ENCODE measurements at regions not wholly inside any gene's neighbourhood (a gene's known extent, or its start where the extent isn't known, plus 50 kb on each side); places are given as distances from the start of the nearest gene placed in this dataset.
"Not testable (repeated sequence)": the region's sequence is repeated elsewhere in the genome, so short reads cannot be mapped to it uniquely, and the experiment has no call there.

DNA sequence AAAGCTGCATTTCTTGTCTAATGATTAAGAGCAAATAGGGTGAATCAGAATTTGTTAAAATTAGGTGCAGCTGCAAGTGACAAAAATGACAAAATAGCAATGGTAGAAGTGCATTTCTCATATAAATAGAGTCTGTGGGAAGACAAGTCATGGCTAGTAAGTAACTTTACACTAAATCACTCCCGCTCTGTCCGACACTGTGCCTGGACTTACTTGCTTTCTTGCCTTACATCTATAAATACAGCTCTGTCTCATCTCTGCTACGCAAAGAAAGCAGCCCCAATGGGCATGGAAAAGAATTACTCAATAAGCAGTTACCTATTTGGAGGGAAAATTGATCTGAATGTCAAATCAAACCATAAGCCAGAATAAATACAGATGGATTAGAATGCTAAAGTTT lies 245.4 kb upstream of the KRR1 start:
- DNase-seq (ENCODE audit: missing footprints) (no peak), ATAC-seq (no peak)
- intact Hi-C loops (cut with DNase I): no loop called here

DNA sequence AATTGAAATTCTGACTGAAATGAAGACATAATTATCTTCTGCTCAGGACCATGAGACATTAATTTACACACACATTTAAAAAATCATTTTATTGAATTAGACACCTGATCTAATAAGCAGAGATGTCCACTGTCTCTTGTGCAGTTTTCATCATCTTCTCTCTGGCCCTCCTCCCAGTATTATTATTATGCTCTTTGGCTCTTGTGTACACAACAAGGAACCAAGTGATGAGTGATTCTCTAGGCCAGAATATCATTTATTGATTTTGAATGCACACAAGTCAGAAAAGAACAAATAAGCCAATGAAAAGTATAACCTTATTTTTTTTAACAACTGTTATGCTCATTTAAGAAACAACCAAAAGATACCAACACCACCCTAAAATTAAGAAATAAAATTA lies 244.7 kb upstream of the KRR1 start:
- DNase-seq (ENCODE audit: missing footprints) (no peak), ATAC-seq (no peak)
- intact Hi-C loops (cut with DNase I): no loop called here

DNA sequence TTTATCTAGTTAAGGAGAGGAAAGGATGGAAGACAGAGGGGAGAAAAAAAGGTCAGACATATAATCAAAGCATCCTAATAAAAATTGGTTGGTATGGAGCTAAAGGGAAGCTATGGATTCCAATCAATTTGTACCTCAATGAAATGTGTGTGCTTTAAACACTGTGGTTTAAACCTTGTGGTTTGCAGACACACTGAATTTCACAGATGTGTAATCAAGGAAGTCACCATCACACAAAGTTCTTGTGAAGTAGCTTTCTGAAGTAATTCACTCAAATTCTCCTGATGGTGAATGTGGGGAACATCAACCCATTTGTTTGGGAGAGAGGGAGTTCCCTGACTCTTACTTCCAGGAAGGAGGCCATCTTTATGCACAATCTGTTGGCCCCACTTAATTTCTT lies 243.3 kb upstream of the KRR1 start:
- intact Hi-C loops (cut with DNase I): no loop called here
- DNase-seq (ENCODE audit: missing footprints) (no peak), ATAC-seq (no peak)

DNA sequence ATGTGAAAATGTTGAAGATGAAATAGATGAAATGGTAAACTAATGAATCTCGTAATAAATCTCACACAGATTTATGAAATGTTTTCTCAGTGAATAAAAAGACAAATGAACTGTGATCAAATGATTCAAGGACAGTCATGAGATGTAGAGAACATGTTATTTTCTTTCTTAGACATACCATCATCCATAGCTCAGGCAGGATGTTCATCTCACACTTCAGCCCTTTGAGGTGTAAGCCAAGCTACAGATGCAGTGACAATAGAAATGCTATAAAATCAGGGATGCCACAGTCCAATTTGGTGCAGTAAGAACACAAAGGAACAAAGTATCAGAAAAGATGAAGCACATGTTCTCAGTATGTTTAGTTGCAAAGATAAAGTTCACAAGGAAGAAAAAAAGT lies 242.7 kb upstream of the KRR1 start:
- DNase-seq (ENCODE audit: missing footprints) (no peak), ATAC-seq (no peak)
- intact Hi-C loops (cut with DNase I): no loop called here

DNA sequence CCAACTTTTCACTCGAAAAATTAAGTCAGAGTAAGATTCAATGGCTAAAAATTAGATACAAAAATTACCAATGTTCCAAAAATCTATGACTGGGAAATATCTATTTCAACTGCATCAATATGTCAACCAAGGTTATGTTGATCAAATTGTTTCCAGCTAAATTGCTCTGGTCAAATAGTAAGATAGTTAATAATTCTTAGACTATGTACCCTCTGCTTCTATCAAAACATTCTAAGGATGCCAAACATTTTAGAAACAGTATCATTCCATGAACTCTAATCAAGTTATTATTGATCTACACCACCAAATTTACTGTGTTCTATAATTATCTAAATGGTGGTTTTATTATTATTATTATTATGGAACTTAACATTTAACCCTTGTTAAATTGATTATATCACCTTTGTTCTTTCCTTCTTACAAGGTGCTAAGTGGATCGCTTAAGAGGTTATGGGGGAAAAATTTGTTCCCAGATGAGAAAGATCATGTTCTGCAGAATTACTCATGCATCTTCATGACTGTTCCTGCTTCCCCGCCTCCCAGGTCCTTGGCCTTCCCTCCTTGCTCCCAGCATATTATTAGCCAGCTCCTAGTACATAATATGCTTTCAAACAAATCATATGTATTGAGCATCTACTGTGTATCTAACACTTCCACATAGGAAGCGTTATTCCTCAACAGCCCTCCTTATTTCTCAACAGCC lies 240.5 kb upstream of the KRR1 start:
- ATAC-seq (no peak), DNase-seq (ENCODE audit: missing footprints) (no peak)
- intact Hi-C loops (cut with DNase I): no loop called here

DNA sequence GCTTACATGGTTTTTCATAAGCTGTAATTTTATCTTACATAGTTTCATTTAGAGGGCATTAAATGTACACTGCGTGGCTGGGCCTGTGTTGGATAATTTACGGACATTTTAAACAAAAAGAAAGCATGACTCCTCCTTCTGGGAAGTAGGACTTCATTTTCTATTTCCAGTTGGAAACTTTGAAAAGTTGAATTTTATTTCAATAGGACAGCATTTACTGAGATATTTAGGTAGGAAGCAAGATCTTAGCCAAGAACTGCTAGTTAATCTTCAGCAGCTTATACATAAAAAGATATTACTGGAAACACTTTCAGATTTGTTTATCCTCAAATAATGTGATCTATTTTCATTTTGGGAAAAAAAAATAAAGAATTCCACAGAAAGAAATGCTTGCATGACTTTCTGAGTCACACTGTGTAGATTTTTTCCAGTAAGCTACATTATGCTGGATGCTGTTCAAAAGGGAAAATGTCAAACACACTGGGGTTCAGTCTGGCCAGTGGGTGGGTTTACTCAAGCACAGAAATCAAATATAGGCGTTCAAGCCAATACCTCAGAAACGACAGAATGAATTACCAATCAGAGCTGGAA lies 239.4 kb upstream of the KRR1 start:
- ATAC-seq (no peak), DNase-seq (ENCODE audit: missing footprints) (no peak)
- intact Hi-C loops (cut with DNase I): no loop called here

DNA sequence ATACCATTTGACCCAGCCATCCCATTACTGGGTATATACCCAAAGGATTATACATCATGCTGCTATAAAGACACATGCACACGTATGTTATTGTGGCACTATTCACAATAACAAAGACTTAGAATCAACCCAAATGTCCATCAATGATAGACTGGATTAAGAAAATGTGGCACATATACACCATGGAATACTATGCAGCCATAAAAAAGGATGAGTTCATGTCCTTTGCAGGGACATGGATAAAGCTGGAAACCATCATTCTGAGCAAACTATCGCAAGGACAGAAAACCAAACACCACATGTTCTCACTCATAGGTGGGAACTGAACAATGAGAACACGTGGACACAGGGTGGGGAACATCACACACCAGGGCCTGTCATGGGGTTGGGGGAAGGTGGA lies 237.6 kb upstream of the KRR1 start:
- intact Hi-C loops (cut with DNase I); ATAC-seq; DNase-seq (ENCODE audit: missing footprints): not testable (repeated sequence)

DNA sequence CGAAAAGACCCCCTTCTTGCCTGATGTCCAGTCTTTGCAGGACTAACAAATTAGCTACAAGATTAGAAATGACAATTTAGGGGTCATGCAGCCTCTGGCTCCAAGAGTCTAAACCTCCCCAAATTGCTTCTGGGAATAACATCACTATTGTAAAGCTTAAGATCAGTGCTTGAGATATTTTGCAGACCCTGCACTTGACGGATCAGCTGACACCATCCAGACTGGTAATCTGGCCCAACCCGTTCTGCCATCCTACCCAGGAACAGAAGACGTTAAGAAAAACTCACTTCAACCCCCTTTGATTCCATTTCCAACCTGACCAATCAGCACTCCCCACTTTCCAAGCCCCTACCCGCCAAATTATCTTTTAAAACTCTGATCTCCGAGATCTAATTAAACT lies 236.7 kb upstream of the KRR1 start:
- intact Hi-C loops (cut with DNase I): no loop called here
- DNase-seq (ENCODE audit: missing footprints): no peak
- ATAC-seq: no peak

DNA sequence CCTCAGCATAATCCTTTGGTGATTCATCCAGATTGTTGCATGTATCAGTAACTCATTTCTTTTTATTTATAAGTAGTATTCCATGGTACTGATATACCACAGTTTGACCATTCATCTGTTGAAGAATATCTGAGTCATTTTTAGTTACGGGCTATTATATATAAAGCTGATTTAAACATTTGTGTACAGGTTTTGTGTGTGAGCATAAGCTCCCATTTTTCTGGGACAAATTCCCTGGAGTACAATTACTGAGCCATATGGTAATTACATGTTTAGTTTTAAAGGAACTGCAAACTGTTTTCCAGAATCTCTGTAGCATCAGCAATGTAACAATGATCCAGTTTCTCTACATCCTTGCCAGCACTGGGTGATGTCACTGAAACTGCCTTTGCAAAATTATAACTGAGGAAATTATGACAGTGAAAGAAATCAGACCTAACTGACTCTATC lies 236.2 kb upstream of the KRR1 start:
- DNase-seq (ENCODE audit: missing footprints) (no peak), ATAC-seq (no peak)
- intact Hi-C loops (cut with DNase I): no loop called here

DNA sequence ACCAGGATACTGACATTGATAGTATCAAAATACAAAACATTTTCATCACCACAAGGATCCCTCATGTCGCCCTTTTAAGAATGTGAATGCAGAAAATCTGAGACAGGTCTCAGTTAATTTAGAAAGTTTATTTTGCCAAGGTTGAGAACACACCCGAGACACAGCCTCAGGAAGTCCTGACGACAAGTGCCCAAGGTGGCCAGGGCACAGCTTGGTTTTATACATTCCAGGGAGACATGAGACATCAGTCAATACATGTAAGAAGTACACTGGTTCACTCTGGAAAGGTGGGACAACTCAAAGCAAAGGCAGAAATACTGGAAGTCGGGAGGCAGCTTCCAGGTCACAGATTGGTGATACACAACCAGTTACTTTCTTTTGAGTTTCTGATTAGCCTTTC lies 235.2 kb upstream of the KRR1 start:
- intact Hi-C loops (cut with DNase I): no loop called here
- DNase-seq (ENCODE audit: missing footprints): no peak
- no peak for ATAC-seq

DNA sequence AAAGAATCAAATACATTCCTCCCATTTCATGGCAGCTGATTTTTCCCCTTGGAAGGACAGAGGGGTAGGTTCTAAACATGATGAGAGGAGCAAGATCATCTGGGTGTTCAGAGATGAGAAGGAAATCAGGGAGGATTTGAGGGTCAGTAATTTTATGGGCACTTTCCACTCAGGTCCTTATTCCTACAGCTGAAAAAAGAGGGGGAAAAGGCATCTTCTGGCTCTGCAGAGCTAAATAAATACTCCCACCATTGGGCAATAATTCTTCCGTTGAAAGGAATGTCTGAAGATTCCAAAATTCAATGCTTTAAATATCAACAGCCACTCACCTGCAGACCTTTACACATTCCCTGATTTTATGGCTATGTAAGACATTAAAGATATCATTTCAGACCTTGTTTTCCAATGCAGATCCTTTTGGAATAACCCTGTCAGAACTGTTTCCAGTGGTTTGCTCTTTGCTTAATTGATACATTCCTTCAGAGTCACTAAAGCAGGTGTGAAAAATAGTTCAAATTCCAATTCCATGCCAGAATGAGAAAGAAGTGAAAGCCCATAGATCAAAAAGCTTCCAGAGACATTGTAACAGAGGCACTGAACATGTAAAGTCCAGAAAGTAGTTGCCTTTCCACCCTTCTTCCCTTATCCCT lies 233.3 kb upstream of the KRR1 start:
- intact Hi-C loops (cut with DNase I): no loop called here
- no peak for DNase-seq (ENCODE audit: missing footprints)
- ATAC-seq: no peak

DNA sequence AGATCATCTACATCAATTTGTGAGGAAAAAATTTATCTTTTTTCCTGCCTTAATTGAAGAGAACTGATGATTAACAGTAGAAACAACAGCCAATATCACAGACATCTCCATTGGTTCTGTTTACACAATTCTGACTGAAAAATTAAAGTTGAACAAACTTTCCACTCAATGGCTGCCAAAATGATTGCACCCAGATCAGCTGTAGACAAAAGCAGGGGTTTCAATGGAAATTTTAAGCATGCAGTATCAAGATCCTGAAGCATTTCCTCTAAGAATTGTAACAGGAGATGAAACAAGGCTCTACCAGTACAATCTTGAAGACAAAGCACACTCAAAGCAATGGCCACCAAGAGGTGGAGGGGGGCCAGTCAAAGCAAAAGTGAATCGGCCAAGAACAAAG lies 231.6 kb upstream of the KRR1 start:
- intact Hi-C loops (cut with DNase I): no loop called here

DNA sequence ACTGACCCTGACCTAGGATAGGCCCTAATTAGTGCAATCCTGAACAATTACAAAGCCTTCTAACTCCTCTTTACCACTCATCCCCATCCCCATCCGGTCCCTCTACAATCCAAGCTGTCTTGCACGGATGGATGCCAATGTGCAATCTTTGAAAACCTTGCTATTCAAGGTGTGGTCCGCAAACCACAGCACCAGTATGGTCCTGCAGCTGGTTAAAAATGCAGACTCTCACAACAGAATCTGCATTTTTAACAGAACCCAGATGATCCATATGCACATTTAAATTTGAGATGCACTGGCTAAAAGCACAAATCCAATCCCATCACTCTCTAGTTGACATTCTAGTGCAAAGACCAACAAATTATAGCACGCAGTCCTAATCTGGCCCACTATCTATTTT lies 230.6 kb upstream of the KRR1 start:
- intact Hi-C loops (cut with DNase I): no loop called here
- no peak for DNase-seq (ENCODE audit: missing footprints)
- ATAC-seq: no peak

More for the DNA sequence above, 231.6 kb upstream of the KRR1 start:
- DNase-seq (ENCODE audit: missing footprints) (no peak), ATAC-seq (no peak)

DNA sequence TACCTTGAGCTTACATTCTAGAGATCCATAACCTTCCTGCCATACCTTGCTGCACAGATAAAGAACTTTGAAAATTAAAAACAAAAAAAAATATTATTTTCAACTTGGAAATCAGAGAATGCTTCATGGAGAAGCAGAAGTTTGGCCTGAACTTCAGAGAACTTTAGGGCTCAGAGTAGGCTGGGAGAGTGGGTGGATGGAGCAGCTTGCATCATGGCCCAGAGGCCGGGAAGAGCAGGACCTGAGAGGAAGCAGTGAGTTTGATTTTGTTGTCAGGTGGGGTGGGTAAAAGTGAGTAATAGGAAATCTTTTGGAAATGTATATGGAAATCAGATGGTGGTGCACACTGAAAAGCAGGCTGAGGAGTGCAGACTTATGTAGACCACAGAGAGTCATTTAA lies 228.5 kb upstream of the KRR1 start:
- intact Hi-C loops (cut with DNase I): no loop called here
- DNase-seq (ENCODE audit: missing footprints): no peak
- ATAC-seq: no peak

DNA sequence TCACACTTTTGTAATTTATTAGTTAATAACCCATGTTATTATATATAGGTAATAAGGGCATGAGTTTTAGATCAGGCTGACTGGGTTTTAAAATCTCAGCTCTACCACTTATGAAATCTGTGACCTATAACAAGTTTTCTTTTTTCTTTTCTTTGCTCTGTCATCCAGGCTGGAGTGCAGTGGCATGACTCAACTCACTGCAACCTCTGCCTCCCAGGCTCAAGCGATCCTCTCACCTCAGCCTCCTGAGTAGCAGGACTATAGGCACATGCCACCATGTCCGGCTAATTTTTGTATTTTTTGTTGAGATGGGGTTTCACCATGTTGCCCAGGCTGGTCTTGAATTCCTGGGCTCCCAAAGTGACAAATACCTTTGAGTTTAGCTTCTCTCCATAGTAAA lies 227.7 kb upstream of the KRR1 start:
- ATAC-seq; intact Hi-C loops (cut with DNase I); DNase-seq (ENCODE audit: missing footprints): not testable (repeated sequence)

DNA sequence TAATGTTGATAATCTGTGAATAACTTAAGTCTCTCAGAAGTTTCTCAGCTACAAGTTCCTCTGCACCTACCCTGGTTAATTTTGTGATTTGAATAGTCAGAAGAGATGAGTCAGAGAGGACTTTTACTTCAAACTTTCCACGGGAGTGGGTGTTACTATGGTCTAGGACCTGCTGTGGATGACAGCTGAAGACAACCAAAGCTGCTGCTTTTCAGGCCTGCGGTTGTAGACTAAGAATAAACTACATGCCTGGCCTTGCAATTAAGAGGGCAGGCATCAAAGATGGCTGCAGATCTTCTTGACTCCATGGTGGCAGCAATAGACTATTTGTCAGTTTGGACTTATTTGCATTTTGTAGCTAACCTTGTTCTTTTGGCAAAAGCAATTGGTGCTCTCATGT lies 227.1 kb upstream of the KRR1 start:
- no peak for ATAC-seq
- intact Hi-C loops (cut with DNase I): no loop called here
- no peak for DNase-seq (ENCODE audit: missing footprints)

DNA sequence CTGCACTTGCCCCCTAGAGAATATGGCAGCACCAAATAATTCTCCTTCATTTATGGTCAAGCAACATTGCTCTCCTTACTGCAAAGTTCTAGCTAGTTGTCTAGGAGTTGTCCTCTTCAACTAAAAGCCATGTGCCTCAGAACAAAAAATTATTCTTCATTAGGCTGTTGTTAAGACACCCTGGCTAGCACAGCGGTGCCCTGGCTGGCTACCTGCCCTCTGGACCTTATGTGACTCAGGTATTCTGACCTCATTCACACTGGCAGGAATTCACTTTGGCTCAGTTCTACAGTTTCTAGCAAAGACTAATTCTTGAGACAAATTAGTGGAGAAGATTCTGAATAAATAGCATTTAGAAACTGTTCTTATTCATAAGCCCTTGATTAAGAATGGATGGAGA lies 224.4 kb upstream of the KRR1 start:
- no peak for ATAC-seq
- no peak for DNase-seq (ENCODE audit: missing footprints)
- intact Hi-C loops (cut with DNase I): no loop called here

DNA sequence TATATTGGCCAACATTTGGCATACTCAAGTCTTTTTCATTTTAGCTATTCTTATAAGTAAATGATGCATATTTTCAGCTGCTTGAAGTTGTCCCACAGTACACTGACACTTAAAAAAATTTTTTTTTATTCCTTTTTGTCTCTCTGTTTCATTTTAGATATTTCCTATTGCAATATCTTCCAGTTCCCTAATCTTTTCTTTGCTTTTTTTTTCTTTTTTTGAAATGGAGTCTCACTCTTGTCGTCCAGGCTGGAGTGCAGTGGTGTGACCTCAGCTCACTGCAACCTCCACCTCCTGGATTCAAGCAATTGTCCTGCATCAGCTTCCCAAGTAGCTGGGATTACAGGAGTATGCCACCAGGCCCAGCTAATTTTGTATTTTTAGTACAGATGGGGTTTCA lies 217.4 kb upstream of the KRR1 start:
- no peak for DNase-seq (ENCODE audit: missing footprints)
- ATAC-seq: no peak
- intact Hi-C loops (cut with DNase I): no loop called here

DNA sequence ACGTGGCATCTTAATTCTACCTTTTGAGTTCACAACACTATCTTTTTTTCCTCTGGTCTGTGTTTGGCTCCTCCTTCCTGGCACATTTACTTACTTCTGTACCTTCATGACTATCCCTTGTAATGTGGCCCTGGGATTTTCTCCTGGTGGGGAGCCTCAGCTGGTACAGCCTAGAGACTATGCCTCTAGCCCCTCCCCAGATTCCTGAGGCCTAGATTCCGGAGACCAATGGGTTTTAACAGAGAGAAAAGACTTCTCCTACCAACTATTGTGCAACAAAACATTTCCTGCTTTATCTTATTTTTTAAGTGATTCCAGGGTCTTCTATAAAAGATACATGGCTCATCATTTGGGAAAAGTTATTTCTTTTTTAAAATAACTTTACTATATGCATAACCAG lies 216.2 kb upstream of the KRR1 start:
- intact Hi-C loops (cut with DNase I): no loop called here
- ATAC-seq: no peak
- DNase-seq (ENCODE audit: missing footprints): no peak

DNA sequence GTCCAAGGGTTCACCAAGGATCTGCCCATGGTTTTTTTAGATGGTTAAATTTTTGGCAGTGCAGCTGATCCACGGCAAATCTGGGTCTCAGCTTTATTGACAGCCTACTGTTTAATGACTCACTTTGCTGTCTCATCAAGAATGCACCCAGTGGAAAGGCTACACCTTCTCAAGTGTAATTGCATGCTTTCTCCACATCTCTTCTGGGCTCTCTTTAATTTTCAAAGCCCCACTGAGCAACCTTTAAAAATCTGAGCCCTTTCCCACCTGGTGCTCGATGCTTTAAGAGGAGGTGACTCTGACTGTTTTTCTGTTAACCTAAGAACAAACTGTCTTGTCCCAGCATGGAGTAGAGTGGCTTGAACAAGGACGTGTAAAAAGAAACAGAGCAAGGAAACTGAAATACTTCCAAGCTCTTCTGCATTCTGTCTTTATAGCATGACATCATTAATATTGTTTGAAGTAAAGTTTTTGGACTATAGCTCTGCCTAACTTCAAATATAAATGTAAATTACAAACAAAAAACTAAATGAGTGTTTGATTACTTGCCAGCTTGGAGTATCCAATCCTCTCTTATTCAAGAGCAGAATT lies 214.2 kb upstream of the KRR1 start:
- DNase-seq (ENCODE audit: missing footprints): no peak
- ATAC-seq: no peak
- intact Hi-C loops (cut with DNase I): no loop called here

Data from Right ventricle myocardium inferior (tissue), 1 donor.